ENCODE measurements at regions not wholly inside any gene's neighbourhood (a gene's known extent, or its start where the extent isn't known, plus 50 kb on each side); places are given as distances from the start of the nearest gene placed in this dataset.

GRCh38 chr3:118554148-118554838 is 480.4 kb downstream of the IGSF11 start:
- TF ChIP-seq CTCF (IDR thresholded peaks at IDR 0.05; ENCODE audit: low read length): no peak
- no peak for TF ChIP-seq EZH2 (optimal IDR thresholded peaks at IDR 0.05; ENCODE audit: low read depth, low read length)
- no peak for TF ChIP-seq EZH2phosphoT487 (IDR thresholded peaks at IDR 0.05; ENCODE audit: low read length)

All from MM.1S (cell line).